Calu3 (cell line): ENCODE measurements at regions not wholly inside any gene's neighbourhood (a gene's known extent, or its start where the extent isn't known, plus 50 kb on each side); places are given as distances from the start of the nearest gene placed in this dataset.

Source experiments
- BruUV-seq: library from RNA; stranded (reverse); fragments of 400-500 nt; replicated peaks from 2 replicates; lab custom pipeline; 2021; lab: Mats Ljungman, UMichigan
- CTCF ChIA-PET: fragments of 300-600 bp; sonication (Branson Sonifier 250); formaldehyde crosslinking; loops from one replicate; lab custom pipeline; 2022; ENCODE audit warnings: antibody characterized with exemption; lab: Charles Lee
- DNase-seq: peaks from one replicate; pipeline ENCODE4 v3.0.0; 2022
- H3K27ac Mint-ChIP-seq: one replicate; pipeline ENCODE4 v1.8.0; 2022; ENCODE audit warnings: mixed read lengths; ENCODE audit not compliant: unreplicated experiment
- H3K27me3 Mint-ChIP-seq: one replicate; pipeline ENCODE4 v1.8.0; 2022; ENCODE audit warnings: mixed read lengths; ENCODE audit not compliant: unreplicated experiment
- H3K36me3 Mint-ChIP-seq: one replicate; pipeline ENCODE4 v1.8.0; 2022; ENCODE audit warnings: mild to moderate bottlenecking, moderate library complexity, mixed read lengths; ENCODE audit not compliant: insufficient read depth, unreplicated experiment
- H3K4me1 Mint-ChIP-seq: one replicate; pipeline ENCODE4 v1.8.0; 2022; ENCODE audit warnings: mild to moderate bottlenecking, low read depth, mixed read lengths; ENCODE audit not compliant: unreplicated experiment
- H3K4me3 Mint-ChIP-seq: one replicate; pipeline ENCODE4 v1.8.0; 2022; ENCODE audit warnings: mild to moderate bottlenecking, low read depth, moderate library complexity, mixed read lengths; ENCODE audit not compliant: unreplicated experiment
- H3K9me3 Mint-ChIP-seq: one replicate; pipeline ENCODE4 v1.8.0; 2022; ENCODE audit warnings: low read depth, mixed read lengths; ENCODE audit not compliant: unreplicated experiment
- intact Hi-C: fragments of 100-400 bp; cut with micrococcal nuclease; formaldehyde crosslinking; loops from one replicate; pipeline ENCODE4 v1.10.0; 2022; ENCODE audit not compliant: unreplicated experiment
- TF ChIP-seq, protein P1 (sequence below): fragments of 200-600 bp; IDR thresholded peaks from one replicate; pipeline ENCODE4 v1.8.0; 2022; ENCODE audit warnings: antibody characterized with exemption; ENCODE audit not compliant: unreplicated experiment

DNA sequence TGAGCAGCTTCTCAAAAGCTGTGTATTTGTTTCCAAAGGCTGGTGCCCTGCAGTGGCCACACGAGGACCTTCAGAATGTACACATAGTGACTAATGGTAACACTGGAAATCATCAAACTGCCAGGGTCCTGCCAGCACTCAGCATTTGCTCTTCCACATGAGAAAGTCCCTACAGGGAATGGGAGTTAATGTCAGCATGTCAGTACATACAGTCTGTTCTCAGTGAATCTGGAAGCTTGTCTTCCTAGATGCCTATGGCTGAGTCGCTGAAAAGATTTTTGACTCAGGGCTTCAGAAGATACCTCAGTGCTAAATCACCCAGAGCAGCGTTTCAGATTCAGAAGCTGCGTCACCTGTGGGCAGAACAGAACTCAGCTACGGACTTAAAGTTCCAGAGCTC, 108.2 kb downstream of the CDC7 start:
- CTCF ChIA-PET, result no interaction called here
- Mint-ChIP-seq H3K4me1 (peaks cover 50% of the 10 kb centered on the region), H3K27me3 (no peaks in the 10 kb centered on the region), H3K27ac (no peak overlapping the region), H3K36me3 (no peaks in the 10 kb centered on the region), H3K4me3 (no peak overlapping the region), H3K9me3 (no peaks in the 10 kb centered on the region)
- intact Hi-C loops, result no loop called here
- BruUV-seq, result no TSS peak
- DNase-seq, result no peak
- TF ChIP-seq, protein P1, sequence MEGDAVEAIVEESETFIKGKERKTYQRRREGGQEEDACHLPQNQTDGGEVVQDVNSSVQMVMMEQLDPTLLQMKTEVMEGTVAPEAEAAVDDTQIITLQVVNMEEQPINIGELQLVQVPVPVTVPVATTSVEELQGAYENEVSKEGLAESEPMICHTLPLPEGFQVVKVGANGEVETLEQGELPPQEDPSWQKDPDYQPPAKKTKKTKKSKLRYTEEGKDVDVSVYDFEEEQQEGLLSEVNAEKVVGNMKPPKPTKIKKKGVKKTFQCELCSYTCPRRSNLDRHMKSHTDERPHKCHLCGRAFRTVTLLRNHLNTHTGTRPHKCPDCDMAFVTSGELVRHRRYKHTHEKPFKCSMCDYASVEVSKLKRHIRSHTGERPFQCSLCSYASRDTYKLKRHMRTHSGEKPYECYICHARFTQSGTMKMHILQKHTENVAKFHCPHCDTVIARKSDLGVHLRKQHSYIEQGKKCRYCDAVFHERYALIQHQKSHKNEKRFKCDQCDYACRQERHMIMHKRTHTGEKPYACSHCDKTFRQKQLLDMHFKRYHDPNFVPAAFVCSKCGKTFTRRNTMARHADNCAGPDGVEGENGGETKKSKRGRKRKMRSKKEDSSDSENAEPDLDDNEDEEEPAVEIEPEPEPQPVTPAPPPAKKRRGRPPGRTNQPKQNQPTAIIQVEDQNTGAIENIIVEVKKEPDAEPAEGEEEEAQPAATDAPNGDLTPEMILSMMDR, result no peak

DNA sequence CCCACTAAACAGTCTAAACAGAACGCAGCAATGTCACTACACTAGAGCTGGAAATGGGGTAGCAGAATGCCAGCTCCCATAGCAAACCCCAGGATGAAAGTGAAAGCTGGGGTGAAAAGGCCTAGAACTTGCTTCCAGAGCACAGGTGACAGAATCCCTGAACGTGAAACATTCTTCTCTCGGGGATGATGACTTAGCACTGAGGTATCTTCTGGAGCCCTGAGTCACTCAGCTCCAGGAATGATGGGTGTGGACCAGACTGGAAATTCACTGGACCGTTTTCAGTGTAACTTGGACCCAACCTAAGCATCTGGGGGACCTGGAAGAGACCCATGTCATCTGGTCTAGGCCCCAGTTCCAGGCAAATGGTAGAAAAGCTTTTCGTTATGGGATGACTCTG, 108.9 kb downstream of the CDC7 start:
- intact Hi-C loops, result no loop called here
- no peak for DNase-seq
- Mint-ChIP-seq H3K27me3 (no peaks in the 10 kb centered on the region), H3K27ac (peak overlapping the region; percentile 64), H3K4me3 (no peak overlapping the region), H3K36me3 (no peaks in the 10 kb centered on the region), H3K9me3 (no peaks in the 10 kb centered on the region), H3K4me1 (peaks cover 56% of the 10 kb centered on the region)
- BruUV-seq, result no TSS peak
- CTCF ChIA-PET, result interaction anchor here (0.5 kb wide), 1 partner anchor 221 kb away, joined by 3 read pairs; no protein-coding TSS in a partner anchor
- TF ChIP-seq, protein P1, result no peak

DNA sequence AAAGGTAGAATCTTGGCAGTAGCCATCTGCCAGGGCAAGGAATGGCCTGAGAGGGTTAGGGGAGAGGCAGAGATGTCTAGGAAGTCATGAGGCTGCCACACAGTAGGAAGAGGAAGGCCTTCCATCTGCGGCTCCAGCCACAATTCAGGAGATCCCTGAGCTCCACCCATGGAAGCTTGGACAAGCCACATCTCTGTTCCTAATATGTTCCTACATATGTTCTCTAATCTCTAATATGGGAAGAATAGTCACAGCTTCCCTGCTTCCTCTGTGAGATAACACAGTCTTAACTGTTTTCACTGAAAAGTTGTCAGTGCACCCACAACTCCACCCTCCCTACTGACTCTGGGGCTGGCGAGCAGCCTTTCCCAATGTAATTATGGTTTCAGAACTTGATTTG, 109.5 kb downstream of the CDC7 start:
- TF ChIP-seq, protein P1, result no peak
- intact Hi-C loops, result loop anchor here (5.0 to 10.0 kb wide), 4 partner anchors 78 to 215 kb away; no protein-coding TSS in a partner anchor
- DNase-seq, result no peak
- no peaks in the 10 kb centered on the region for H3K36me3 Mint-ChIP-seq
- H3K4me3 Mint-ChIP-seq, result peak overlapping the region; percentile 4
- H3K9me3 Mint-ChIP-seq, result no peaks in the 10 kb centered on the region
- no peaks in the 10 kb centered on the region for H3K27me3 Mint-ChIP-seq
- CTCF ChIA-PET, result interaction anchor here (0.5 to 0.6 kb wide), 2 partner anchors 221 to 1680 kb away, joined by 3 to 5 read pairs; no protein-coding TSS in a partner anchor
- peaks cover 57% of the 10 kb centered on the region for H3K4me1 Mint-ChIP-seq
- peak overlapping the region; percentile 64 for H3K27ac Mint-ChIP-seq
- no TSS peak for BruUV-seq

- peak overlapping the region; percentile 64 for H3K27ac Mint-ChIP-seq
- BruUV-seq, result no TSS peak
- H3K9me3 Mint-ChIP-seq, result no peaks in the 10 kb centered on the region
- peak overlapping the region; percentile 43 for H3K4me3 Mint-ChIP-seq
- TF ChIP-seq, protein P1, result no peak
- DNase-seq, result no peak
- no peaks in the 10 kb centered on the region for H3K27me3 Mint-ChIP-seq
- intact Hi-C loops, result loop anchor here (5.0 to 10.0 kb wide), 4 partner anchors 78 to 214 kb away; no protein-coding TSS in a partner anchor
- CTCF ChIA-PET, result interaction anchor here (0.6 to 1.0 kb wide), 2 partner anchors 318 to 1680 kb away, joined by 5 to 7 read pairs; no protein-coding TSS in a partner anchor
- H3K4me1 Mint-ChIP-seq, result peaks cover 57% of the 10 kb centered on the region
- H3K36me3 Mint-ChIP-seq, result no peaks in the 10 kb centered on the region
These were observed 110.1 kb downstream of the CDC7 start for GRCh38 chr1:91610789-91611188.
